ENCODE measurements at regions not wholly inside any gene's neighbourhood (a gene's known extent, or its start where the extent isn't known, plus 50 kb on each side); places are given as distances from the start of the nearest gene placed in this dataset.
"Not testable (repeated sequence)": the region's sequence is repeated elsewhere in the genome, so short reads cannot be mapped to it uniquely, and the experiment has no call there.

GRCh38 chr4:173608632-173609031 is 78.6 kb upstream of the HAND2 start:
- TF ChIP-seq CTCF (conservative IDR thresholded peaks at IDR 0.05; ENCODE audit: low read depth, low read length); EZH2 (IDR thresholded peaks at IDR 0.05; ENCODE audit: low read length, unreplicated experiment): not testable (repeated sequence)

Data from PC-3 (cell line).